ENCODE measurements at regions not wholly inside any gene's neighbourhood (a gene's known extent, or its start where the extent isn't known, plus 50 kb on each side); places are given as distances from the start of the nearest gene placed in this dataset.
"Not testable (repeated sequence)": the region's sequence is repeated elsewhere in the genome, so short reads cannot be mapped to it uniquely, and the experiment has no call there.

DNA sequence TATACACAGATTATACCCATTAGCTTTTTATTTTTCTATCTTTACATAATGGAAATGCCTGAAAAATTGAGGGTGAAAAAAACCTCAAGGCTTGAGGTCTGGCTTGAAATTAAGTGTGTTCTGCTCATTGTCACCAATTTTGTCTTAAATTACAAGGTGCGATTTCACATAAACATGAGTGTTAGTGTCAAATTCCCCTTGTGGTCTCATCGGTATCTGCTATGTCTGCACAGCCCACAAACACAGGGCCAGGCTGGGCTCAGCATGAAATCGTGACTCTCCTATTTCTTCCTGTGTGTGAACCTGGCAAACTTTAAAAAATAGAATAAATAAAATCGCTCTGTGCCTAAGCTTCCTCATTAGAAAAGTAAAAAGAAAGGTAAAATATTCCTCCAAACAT lies 109.1 kb downstream of the CRLF2 start:
- no peak for DNase-seq (ENCODE audit: low read depth in 1 of 2, low spot score in 1 of 2)

DNA sequence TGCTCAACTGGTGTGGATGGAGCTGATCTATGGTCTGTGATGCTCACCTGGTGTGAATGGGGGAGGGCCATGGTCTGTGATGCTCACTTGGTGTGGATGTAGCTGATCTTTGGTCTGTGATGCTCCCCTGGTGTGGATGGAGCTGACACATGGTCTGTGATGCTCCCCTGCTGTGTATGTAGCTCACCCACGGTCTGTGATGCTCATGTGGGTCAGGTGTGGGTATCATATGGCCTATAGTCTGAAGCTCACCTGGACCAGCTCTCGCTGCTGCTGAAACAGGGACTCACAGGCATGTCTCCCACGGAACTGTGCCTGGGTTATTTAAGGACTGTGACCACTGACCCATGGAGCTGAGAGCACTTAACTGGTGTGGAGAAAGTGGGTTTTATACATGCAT lies 109.7 kb downstream of the CRLF2 start:
- DNase-seq (ENCODE audit: low read depth in 1 of 2, low spot score in 1 of 2): no peak

DNA sequence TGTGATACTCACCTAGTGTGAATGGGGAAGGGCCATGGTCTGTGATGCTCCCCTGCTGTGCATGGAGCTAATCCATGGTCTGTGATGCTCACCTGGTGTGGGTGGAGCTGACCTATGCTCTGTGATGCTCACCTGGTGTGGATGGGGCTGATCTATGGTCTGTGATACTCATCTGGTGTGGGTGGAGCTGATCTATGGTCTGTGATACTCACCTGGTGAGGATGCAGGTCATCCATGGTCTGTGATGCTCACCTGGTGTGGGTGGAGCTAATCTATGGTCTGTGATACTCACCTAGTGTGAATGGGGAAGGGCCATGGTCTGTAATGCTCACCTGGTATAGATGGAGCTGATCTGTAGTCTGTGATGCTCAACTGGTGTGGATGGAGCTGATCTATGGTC lies 110.2 kb downstream of the CRLF2 start:
- DNase-seq (ENCODE audit: low read depth in 1 of 2, low spot score in 1 of 2): not testable (repeated sequence)

DNA sequence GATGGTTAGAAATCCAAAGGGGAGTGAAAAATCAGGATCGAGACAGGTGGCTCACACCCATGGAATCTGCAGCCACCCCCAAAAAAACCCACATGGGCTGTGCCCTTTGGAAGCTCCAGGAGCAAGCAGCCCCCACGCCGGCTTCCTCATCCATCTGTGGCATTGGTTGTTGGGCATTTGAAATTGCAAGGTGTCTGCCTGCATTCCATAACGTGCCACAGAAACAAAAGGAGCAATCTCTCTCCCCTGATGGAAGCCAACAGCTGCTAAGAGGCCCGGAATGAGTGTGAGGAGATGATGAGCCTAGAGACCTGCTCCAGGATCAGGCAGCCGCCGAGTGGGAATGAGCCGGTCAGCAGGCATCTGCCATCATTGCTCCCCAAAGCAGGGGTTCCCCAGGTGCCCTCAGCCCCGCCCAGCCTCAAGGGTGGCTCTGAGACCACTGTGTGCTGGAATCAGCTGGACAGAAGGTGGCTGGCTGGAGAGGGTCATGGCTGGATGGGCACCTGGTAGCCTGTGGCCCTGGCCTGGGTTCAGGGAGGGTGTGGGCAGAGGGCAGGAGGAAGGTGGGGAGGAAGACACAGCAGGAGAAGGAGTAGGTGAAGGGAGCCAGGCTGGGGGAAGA lies 113.2 kb downstream of the CRLF2 start:
- no peak for DNase-seq (ENCODE audit: low read depth in 1 of 2, low spot score in 1 of 2)

DNA sequence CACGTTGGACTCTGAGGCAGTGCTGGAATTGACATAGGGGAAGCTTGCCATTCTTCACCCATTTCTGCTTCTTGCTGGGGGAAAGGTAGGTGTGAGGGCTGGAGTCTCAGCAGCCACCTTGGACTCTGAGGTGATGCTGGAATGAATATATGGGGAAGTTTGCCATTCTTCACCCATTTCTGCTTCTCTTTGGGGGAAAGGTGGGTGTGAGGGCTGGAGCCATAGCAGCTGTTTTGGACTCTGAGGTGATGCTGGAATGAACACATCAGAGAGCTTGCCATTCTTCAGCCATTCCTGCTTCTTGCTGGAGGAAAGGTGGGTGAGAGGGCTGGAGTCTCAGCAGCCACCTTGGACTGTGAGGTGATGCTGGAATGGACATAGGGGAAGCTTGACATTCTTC lies 115.1 kb downstream of the CRLF2 start:
- DNase-seq (ENCODE audit: low read depth in 1 of 2, low spot score in 1 of 2): no peak

DNA sequence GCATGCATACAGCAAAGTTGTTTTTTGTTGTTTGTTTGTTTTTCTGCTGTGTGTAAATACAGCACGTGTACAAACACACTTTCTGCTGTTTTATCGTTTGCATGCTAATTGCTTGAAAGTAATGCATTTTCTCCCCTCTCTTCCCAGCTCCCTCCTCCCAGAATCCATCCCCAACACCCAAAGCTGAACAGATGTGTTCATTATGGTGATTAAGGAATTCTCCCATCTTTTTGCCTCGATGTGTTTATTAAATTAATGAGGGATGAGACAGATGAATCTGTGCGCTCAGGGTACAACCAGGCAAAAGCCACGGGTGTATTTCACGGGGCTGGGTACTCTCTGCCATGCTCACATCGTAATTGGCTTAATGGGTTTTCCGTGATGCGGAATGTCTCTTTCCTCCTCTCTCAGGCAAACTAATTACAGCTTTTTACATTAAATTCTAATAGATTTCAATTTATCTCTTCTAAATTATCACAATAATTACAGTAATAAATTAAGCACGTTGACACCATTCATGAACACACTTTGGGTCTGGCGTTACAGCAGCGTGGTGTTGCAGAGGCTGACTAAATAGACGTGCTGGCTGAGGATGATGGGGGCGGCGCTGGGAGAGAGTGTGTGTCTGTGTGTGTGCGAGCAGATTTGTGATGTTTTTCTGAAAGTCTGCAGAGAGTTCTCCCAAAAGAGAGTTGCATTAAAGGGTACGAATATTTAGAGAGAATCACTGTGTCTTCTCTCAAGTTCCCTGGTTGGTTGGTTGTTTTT lies 117.7 kb downstream of the CRLF2 start:
- no peak for DNase-seq (ENCODE audit: low read depth in 1 of 2, low spot score in 1 of 2)

DNA sequence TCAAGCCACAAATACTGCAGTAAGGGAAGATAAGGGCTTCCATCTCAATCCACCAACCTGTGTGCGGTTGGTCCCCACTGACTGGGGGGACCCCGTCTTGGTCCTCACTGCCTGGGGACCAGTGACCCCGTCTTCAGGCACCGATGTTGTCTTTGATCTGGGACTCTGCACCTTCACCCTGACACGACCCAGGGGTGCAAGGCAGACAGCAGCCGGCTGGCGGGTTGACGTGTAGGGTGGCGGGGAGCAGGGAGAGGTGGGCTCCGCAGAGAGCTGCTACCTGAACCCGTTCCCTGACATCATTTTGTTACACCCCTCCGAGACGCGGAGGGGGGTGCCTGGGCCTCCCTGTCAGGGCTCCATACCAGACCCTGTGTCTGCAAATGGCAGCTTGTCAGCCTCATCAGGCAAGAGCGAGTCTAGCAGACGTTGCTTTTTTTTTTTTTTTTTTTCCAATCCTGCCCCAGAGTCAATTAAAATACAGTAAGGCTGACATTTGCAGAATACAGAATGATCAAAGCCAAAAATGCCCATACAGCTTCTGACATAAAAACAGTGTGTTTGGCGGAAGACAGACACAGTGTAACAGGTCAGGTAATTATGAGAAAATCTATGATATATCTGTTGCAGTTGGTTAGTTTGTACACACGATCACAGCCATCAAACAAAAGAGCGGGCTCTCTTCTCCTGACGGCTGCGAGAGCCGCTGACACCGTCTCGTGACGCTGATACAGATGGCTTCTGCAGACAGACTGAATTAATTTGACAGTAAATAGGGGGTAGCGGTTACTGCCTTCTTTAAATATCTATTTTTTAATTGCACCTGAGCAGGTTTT lies 118.6 kb downstream of the CRLF2 start:
- no peak for DNase-seq (ENCODE audit: low read depth in 1 of 2, low spot score in 1 of 2)

DNA sequence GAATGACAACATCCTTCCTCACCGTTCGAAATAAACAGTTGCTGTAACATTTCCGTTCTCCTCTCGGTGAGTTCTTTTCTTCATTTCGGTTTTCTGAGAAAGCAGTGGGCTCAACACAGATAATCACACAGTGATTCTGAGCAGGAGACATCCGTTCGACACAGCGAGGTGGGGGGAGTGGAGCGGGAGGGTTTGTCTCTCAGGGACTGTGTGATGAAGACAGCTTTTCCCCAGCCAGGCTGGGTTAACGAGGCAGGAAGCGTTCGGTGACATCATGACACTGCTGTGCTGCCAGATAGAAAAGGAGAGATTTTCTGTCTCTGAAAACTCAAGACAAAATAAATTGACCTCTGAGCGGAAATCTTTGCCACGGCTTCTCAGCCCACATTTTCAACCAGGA lies 119.3 kb downstream of the CRLF2 start:
- peak; percentile 3 to 17 for DNase-seq (ENCODE audit: low read depth in 1 of 2, low spot score in 1 of 2)

DNA sequence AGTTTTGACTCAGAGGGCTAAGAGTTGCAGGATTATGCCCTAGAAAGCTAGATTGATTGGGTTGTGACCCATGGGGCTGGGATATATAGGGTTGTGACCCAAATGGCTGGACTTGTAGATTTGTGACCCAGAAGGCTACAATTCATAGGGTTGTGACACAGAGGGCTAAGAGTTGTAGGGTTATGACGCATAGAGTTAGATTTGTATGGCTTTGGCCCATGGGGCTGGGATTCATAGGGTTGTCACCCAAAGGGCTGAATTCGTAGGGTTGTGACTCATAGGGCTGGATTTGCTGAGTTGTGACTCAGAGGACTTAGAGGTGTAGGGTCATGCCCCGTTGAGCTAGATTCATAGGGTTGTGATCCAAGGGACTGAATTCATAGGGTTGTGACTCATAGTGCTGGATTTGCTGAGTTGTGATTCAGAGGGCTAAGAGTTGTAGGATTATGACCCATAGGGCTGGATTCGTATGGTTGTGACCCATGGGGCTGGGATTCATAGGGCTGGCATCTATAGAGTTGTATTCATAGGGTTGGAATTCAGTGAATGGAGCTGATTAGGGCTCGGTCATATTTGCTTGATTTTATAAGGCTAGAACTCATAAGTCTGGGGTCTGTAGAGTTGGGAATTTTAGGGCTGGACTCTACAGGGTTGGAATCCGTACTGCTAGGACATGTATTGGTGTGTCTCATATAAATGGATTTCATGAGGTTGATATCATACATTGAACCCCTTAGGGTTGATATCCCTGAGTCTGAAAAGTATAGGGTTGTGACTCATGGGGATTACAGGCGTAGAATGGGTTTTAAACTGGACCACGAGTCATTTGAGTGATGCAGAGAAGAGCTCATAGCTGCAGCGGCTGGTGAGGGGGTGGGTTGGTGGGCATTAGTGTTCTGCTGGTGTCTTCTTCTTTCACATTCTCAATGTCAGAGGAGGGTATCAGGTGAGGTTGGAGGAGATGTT lies 125.7 kb downstream of the CRLF2 start:
- no peak for DNase-seq (ENCODE audit: low read depth in 1 of 2, low spot score in 1 of 2)

DNA sequence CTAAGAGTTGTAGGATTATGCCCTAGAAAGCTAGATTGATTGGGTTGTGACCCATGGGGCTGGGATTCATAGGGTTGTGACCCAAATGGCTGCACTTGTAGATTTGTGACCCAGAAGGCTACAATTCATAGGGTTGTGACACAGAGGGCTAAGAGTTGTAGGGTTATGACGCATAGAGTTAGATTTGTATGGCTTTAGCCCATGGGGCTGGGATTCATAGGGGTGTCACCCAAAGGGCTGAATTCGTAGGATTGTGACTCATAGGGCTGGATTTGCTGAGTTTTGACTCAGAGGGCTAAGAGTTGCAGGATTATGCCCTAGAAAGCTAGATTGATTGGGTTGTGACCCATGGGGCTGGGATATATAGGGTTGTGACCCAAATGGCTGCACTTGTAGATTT lies 126.6 kb downstream of the CRLF2 start:
- DNase-seq (ENCODE audit: low read depth in 1 of 2, low spot score in 1 of 2): not testable (repeated sequence)

DNA sequence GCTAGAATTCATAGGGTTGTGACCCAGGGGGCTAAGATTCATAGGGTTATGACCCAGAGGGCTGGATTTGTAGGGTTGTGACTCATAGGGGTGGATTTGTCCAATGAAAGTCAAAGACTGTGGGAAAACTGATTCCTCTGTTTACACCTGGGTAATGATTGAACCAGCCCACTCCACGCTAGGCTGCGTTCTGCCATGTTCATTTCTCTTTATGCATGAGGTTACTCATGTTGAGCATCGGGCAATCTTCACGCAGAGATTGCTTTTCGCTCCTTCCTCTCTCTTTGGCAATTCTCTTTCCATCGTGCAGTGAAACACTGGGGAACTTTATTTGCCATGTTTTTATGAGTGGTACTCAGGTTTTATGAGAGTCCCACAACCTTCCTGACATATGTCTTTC lies 127.8 kb downstream of the CRLF2 start:
- no peak for DNase-seq (ENCODE audit: low read depth in 1 of 2, low spot score in 1 of 2)

DNA sequence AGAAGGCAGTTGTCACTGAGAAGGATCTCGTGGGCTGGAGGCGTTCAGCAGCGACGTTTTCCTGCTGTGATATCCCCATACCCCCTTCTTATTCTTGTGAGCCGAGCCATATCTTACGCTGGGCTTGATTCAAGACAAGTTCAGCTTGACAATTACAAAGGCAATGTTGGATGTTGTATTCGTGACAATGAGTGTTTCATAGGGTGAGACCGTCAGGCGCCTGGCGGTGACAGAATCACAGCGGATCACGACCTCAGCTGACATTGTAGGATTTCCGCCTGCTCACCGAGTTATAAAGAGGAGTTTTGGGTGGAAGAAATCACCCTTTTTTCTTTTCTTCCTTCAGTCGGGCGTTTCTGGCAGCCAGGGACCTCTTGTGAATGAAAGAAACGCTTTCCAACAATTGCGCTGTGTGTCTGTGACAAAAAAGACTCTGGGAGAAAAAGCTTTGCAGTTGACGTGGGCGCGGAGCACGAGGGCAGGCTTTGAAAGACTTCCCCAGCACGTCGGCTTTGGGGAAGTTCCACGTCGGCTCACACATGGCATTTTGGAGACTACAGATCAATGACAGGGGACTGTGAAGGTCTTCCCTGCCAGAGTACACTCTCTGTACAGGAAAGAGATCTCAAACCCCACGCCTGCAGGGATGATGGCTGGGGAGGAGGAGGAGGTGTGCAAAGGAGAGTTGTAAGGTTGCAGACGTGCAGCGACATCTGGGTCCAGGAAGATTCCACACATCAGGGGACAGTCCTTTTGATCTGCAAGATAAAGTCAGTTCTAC lies 135.4 kb downstream of the CRLF2 start:
- DNase-seq (ENCODE audit: low read depth in 1 of 2, low spot score in 1 of 2): no peak

DNA sequence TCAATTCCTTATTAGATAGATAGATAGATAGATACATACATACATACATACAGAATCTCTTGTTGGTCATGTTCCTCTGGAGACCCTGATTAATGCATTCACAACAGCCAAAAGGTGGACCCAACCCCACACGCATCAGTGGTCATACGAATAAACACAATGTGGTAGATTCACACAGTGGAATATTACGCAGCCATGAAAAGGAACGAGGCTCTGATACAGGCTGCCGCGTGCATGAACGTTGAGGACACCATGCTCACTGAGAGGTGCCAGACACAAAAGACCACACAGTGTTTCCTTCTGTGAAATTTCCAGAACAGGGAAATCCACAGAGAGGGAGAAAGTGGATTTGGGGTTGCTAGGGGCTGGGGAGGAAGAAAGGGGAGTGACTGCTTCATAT lies 136.7 kb downstream of the CRLF2 start:
- DNase-seq (ENCODE audit: low read depth in 1 of 2, low spot score in 1 of 2): no peak

DNA sequence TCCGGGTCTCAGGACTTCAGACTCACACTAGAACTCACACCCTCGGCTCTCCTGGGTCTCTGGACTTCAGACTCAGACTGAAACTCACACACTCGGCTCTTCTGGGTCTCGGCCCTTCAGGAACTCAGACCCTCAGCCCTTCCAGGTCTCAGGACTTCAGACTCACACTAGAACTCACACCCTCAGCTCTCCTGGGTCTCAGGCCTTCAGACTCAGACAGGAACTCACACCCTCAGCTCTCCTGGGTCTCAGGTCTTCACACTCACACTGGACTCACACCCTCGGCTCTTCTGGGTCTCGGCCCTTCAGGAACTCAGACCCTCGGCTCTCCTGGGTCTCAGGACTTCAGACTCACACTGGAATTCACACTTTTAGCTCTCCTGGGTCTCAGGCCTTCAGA lies 137.3 kb downstream of the CRLF2 start:
- DNase-seq (ENCODE audit: low read depth in 1 of 2, low spot score in 1 of 2): no peak

DNA sequence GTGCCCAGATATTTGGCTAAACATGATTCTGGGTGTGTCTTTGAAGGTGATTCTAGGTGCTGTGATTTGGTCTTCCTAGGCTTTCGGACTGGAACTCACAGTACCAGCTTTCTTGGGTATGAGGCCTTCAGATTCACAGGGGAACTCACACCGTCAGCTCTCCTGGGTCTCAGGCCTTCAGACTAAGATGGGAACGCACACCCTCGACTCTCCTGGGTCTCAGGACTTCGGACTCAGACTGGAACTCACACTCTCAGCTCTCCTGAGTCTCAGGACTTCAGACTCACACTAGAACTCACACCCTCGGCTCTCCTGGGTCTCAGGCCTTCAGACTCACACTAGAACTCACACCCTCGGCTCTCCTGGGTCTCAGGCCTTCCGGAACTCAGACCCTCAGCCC lies 137.7 kb downstream of the CRLF2 start:
- no peak for DNase-seq (ENCODE audit: low read depth in 1 of 2, low spot score in 1 of 2)

DNA sequence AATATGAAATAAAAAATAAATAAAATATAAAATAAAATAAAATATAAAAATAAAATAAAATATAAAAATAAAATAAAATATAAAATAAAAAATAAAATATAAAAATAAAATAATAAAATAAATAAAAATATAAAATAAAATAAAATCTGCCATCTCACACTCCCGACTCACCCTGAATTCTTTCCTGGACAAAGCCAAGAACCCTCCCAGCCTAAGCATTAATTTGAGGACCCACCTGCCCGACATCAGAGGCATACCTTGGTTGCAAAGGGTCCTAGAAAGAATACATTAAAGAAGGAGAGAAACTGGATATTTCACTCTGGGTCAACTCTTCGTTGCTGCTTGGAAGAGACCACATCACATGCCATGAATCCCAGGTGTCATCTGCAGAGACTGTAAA lies 138.3 kb downstream of the CRLF2 start:
- no peak for DNase-seq (ENCODE audit: low read depth in 1 of 2, low spot score in 1 of 2)

DNA sequence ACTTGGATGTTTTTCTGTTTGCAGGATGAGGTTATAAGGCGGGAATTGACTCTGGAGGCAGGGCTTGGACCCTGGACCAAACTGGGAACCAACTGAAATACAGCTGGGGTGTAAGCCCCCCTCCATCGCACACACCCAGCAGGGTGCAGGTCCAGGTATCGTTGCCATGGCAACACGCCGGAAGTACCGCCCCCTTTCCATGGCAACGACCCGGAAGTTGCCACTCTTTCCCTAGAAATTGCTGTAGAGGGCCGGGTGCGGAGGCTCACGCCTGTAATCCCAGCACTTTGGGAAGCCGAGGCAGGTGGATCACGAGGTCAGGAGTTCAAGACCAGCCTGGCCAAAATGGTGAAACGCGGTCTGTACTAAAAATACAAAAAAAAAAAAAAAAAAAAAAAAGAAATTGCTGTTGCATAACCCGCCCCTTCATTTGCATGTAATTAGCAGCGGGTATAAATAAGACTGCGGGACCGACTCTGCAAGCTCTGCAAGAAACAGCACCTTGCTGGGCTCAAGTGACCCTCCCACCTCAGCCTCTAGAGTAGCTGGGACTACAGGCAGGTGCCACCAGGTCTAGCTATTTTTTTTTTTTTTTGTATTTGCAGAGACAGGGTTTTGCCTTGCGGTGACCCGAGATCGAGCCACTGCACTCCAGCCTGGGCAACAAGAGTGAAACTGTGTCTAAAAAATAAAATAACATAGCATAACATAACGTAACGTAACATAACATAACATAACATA lies 139.6 kb downstream of the CRLF2 start:
- DNase-seq (ENCODE audit: low read depth in 1 of 2, low spot score in 1 of 2): no peak

DNA sequence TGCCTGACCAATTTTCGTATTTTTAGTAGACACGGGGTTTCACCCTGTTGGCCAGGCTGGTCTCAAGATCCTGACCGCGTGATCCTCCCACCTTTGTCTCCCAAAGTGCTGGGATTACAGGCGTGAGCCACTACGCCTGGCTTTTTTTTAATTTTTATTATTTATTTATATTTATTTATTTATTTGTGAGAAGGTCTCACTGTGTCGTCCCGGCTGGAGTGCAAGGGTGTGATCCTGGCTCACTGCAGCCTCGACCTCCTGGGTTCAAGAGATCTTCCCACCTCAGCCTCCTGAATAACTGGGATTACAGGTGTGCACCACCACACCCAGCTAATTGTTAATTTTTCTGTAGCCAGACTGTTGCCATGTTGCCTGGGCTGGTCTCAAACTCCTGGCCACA lies 141.1 kb downstream of the CRLF2 start:
- DNase-seq (ENCODE audit: low read depth in 1 of 2, low spot score in 1 of 2): no peak

DNA sequence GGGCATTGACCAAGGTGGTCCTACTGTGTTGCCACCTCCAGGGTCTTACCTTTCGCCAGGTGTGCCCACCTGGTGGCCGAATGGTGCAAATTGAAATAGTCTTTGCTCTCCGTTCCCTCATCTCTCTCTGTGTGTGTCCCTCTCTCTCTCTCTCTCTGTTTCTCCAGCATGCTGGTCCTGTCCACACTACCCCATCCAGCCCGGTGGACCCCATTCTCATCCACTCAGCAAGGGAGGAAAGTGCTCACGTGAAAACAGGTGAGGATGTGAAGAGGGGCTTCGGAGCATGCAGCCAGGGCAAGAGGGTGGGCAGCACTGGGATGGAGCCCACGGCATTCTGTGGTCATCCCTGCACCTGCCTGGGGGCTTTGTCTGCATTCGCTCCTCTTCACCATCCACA lies 150.1 kb downstream of the CRLF2 start:
- no peak for DNase-seq (ENCODE audit: low read depth in 1 of 2, low spot score in 1 of 2)

DNA sequence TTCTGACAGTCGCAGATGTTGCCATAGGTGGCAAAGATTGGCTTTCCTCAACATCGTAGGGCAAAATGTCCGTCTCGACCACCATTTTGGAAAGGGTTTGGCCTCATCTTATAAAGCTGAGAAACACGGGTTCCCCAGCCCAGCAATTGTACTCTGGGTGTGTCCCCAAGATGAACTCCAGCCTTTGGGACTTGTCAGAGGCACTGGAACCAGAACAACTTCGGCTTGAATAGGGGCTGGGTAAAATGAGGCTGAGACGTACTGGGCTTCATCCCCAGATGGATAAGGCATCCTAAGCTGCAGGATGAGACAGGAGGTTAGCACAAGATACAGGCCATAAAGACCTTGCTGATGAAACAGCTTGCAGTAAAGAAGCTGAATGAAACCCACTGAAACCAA lies 151.9 kb downstream of the CRLF2 start:
- DNase-seq (ENCODE audit: low read depth in 1 of 2, low spot score in 1 of 2): no peak
